ENCODE measurements at regions not wholly inside any gene's neighbourhood (a gene's known extent, or its start where the extent isn't known, plus 50 kb on each side); places are given as distances from the start of the nearest gene placed in this dataset.
A peak's percentile ranks its signal among the peaks of the same experiment; 100 is the strongest.

DNA sequence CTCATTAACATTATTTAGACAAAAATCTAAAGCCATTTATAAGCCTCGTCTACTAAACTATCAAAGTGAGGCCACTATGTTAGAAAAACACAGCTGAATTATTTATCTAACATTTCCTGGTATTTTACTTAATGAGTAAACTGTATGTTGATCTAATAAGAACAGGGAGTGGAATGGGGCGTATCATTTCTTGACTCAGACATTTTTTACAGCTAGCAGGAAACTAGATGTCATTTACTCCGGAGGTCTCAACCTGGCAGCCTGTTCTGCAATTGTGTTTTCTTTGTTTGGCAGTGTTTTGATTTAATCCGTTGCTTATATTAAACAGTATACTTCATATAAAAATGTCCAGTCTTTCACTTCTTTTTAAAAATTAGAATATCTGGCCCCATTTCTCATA lies 79.1 kb upstream of the ABI3BP start:
- Histone ChIP-seq H3K36me3 (no peaks in the 10 kb centered on the region), H3K4me1 (no peaks in the 10 kb centered on the region), H3K9me3 (no peaks in the 10 kb centered on the region), H3K27ac (no peak overlapping the region), H3K27me3 (no peaks in the 10 kb centered on the region), H3K4me3 (replicated peaks in 1 of 3) (no peak overlapping the region)
- intact Hi-C loops (cut with DNase I) = no loop called here
- no peak for DNase-seq
- TF ChIP-seq, protein P1, sequence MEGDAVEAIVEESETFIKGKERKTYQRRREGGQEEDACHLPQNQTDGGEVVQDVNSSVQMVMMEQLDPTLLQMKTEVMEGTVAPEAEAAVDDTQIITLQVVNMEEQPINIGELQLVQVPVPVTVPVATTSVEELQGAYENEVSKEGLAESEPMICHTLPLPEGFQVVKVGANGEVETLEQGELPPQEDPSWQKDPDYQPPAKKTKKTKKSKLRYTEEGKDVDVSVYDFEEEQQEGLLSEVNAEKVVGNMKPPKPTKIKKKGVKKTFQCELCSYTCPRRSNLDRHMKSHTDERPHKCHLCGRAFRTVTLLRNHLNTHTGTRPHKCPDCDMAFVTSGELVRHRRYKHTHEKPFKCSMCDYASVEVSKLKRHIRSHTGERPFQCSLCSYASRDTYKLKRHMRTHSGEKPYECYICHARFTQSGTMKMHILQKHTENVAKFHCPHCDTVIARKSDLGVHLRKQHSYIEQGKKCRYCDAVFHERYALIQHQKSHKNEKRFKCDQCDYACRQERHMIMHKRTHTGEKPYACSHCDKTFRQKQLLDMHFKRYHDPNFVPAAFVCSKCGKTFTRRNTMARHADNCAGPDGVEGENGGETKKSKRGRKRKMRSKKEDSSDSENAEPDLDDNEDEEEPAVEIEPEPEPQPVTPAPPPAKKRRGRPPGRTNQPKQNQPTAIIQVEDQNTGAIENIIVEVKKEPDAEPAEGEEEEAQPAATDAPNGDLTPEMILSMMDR (IDR thresholded peaks at IDR 0.05) = no peak
- TF ChIP-seq POLR2A (IDR thresholded peaks at IDR 0.05) = no peak
- 55 to 70% methylated on average over 4 of the region's 4 CpGs for WGBS, 2 donors

DNA sequence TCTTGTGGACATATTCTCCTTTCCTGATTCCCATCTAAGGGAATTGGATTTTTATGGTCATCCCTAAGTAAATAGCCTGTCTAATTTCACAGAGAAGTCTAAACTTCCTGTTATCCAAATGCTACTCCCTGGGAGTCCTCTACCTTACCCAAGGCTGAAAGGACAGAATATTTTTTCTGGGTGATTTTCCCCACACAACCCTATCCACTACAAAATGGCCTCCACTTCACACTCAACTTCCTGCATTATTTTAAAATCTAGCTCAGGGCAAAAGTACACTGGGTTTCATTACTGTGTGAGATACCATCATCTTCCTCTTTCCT lies 77.5 kb upstream of the ABI3BP start:
- peaks cover 0 to 11% of the 10 kb centered on the region in 2 donors for H3K4me1 ChIP-seq
- H3K36me3 ChIP-seq = no peaks in the 10 kb centered on the region
- H3K27ac ChIP-seq = no peak overlapping the region
- TF ChIP-seq, protein P1 (IDR thresholded peaks at IDR 0.05) = no peak
- TF ChIP-seq POLR2A (IDR thresholded peaks at IDR 0.05) = no peak
- no peaks in the 10 kb centered on the region for H3K9me3 ChIP-seq
- intact Hi-C loops (cut with DNase I) = no loop called here
- DNase-seq = no peak
- no peaks in the 10 kb centered on the region for H3K27me3 ChIP-seq
- no peak overlapping the region for H3K4me3 ChIP-seq (replicated peaks in 1 of 3)

DNA sequence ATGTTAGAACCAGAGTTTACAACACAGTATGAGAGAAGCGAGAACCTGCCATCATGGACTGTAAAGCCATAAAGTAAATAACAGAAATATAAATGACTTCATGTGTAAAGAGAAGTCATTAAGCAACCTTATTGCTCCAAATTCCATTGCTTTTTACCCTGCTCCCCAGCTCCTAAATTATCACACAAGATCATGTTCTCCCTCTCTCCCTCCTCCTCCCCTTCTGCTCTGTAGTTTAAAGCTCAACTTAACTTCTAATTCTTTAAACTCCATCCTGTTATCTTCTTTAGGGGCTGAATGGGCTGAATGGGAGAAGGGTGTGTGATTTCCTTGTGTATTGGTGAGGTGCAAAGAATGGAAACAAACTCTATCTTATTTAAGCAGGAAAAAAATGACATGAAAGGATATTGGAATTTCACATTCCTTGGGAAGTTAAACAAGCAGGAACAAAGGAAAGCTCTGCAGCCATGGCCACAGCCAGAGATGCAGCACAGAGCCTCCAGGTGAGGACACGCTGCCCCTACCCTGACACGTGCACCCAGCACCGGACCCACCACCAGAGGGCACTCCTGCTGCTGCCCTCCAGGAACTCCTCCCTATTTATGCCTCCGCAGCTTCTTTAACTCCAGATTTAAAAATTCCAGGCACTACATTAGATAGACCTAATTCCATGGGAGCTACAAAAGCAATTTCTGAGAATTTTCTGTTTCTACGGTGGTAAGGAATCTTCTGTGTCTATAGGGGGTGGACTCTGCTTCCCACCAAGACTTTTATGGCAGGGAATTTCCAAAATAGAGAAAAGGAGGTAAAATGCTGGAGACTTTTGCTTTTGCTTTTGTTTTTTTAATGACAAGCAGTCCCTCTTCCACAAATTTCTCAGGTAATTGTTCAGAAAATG lies 76.9 kb upstream of the ABI3BP start:
- Histone ChIP-seq H3K27me3 (no peaks in the 10 kb centered on the region), H3K36me3 (no peaks in the 10 kb centered on the region), H3K9me3 (no peaks in the 10 kb centered on the region), H3K4me1 (peaks cover 0 to 17% of the 10 kb centered on the region in 2 donors), H3K27ac (no peak overlapping the region), H3K4me3 (replicated peaks in 1 of 3) (no peak overlapping the region)
- intact Hi-C loops (cut with DNase I) = no loop called here
- 56 to 64% methylated on average over 6 of the region's 6 CpGs for WGBS, 2 donors
- DNase-seq = peak; percentile 33 to 39
- no peak for TF ChIP-seq POLR2A (IDR thresholded peaks at IDR 0.05)
- TF ChIP-seq, protein P1 (IDR thresholded peaks at IDR 0.05) = peak in 5 of 6 experiments; percentile 15 to 43 (median 27)

DNA sequence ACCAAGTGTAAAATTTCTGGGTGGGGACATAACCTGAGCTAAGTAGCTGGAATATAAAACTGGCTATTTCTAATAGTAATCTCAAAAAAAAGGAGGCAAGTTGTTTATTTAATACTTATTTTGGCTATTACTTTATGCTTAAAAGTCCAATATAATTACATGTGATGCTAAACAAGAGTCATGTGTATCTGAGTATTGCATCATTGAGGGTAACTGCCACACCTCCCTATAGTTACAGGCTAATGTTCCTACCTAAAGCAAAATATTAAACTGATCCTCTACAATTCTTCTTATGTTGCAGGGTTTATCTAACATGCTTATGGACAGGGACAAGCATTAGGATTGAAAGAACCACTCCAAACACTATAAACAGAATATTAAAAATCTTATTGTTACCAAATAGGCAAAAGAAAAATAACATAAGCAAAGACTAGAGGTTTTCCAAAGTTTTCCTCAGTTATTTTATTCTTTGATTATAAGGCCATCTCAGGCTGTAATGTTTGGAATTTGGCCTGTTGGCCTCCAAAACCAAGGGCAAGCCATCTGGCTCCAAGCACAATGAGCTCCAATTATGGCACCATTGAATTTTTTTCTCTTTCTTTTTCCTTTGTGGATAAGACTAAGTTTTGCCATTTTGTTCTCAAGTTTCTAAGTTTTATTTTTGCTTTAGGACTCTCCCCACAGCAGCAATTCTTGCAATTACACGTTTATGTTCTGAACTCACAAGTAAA lies 75.8 kb upstream of the ABI3BP start:
- no peak for DNase-seq
- no peak overlapping the region for H3K4me3 ChIP-seq (replicated peaks in 1 of 3)
- H3K27me3 ChIP-seq = no peaks in the 10 kb centered on the region
- 21 to 31% methylated on average over 1 of the region's 1 CpG for WGBS, 2 donors
- peaks cover 0 to 18% of the 10 kb centered on the region in 2 donors for H3K4me1 ChIP-seq
- intact Hi-C loops (cut with DNase I) = no loop called here
- H3K27ac ChIP-seq = no peak overlapping the region
- no peaks in the 10 kb centered on the region for H3K36me3 ChIP-seq
- TF ChIP-seq POLR2A (IDR thresholded peaks at IDR 0.05) = no peak
- TF ChIP-seq, protein P1 (IDR thresholded peaks at IDR 0.05) = no peak
- H3K9me3 ChIP-seq = no peaks in the 10 kb centered on the region

DNA sequence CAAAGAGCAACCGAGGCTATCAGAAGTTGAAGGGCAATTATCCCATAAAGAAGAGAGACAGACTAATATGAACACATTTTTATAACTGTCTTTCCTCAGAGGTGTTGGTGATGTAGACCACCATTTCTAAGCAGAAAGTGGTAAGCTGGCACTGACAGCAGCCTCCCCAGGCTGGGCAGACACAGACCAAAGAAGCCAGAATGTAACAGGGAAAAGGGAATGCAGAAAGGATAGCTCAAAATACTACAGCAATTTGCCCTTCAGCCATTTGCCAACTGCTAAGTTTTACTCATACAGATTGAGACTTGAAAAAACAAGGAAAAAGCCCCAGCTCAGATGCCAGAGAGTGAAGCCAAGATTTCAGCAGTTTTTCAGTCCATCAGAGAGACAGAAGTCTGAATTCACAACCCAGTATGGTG lies 73.5 kb upstream of the ABI3BP start:
- intact Hi-C loops (cut with DNase I) = no loop called here
- Histone ChIP-seq H3K27ac (peak overlapping the region in 1 of 3 donors; percentile 52), H3K4me1 (peaks cover 0 to 18% of the 10 kb centered on the region in 2 donors), H3K27me3 (no peaks in the 10 kb centered on the region), H3K9me3 (no peaks in the 10 kb centered on the region), H3K4me3 (replicated peaks in 1 of 3) (no peak overlapping the region), H3K36me3 (no peaks in the 10 kb centered on the region)
- peak in 1 of 2 donors; percentile 4 for DNase-seq
- WGBS, 2 donors = 81 to 88% methylated on average over 1 of the region's 1 CpG
- no peak for TF ChIP-seq POLR2A (IDR thresholded peaks at IDR 0.05)
- TF ChIP-seq, protein P1 (IDR thresholded peaks at IDR 0.05) = no peak

Data from thyroid gland (tissue), 4 donors.